Forelimb muscle (tissue), 1 donor: ENCODE measurements at regions not wholly inside any gene's neighbourhood (a gene's known extent, or its start where the extent isn't known, plus 50 kb on each side); places are given as distances from the start of the nearest gene placed in this dataset.

ENCODE experiments used
- DNase-seq: peaks from one replicate; pipeline ENCODE4 v3.0.0-alpha.2; 2013; ENCODE audit warnings: low read depth

- no peak for DNase-seq
Observed at GRCh38 chr15:93165734-93166470, 76.9 kb upstream of the RGMA start.

- no peak for DNase-seq
Observed at GRCh38 chr15:93164409-93164808, 75.4 kb upstream of the RGMA start.

GRCh38 chr15:93162560-93162959 is 73.5 kb upstream of the RGMA start:
- DNase-seq = no peak

- DNase-seq = no peak
Observed at GRCh38 chr15:93159930-93160329, 70.9 kb upstream of the RGMA start.

- DNase-seq = no peak
Observed at GRCh38 chr15:93158097-93158900, 69.3 kb upstream of the RGMA start.

GRCh38 chr15:93154666-93155065 is 65.7 kb upstream of the RGMA start:
- DNase-seq = no peak

GRCh38 chr15:93152951-93153350 is 63.9 kb upstream of the RGMA start:
- DNase-seq = peak; percentile 56

- no peak for DNase-seq
Observed at GRCh38 chr15:93152360-93152759, 63.3 kb upstream of the RGMA start.

GRCh38 chr15:93150910-93151881 is 62.2 kb upstream of the RGMA start:
- no peak for DNase-seq

- no peak for DNase-seq
Observed at GRCh38 chr15:93146601-93147000, 57.6 kb upstream of the RGMA start.

- DNase-seq = no peak
Observed at GRCh38 chr15:93146196-93146595, 57.2 kb upstream of the RGMA start.

- no peak for DNase-seq
Observed at GRCh38 chr15:93144463-93145236, 55.6 kb upstream of the RGMA start.

- no peak for DNase-seq
Observed at GRCh38 chr15:93143186-93143585, 54.2 kb upstream of the RGMA start.

- DNase-seq = no peak
Observed at GRCh38 chr15:93141371-93141794, 52.4 kb upstream of the RGMA start.

GRCh38 chr15:93139436-93139835 is 50.4 kb upstream of the RGMA start:
- DNase-seq = no peak

GRCh38 chr15:93138681-93139250 is 49.8 kb upstream of the RGMA start:
- no peak for DNase-seq
